ENCODE measurements at regions not wholly inside any gene's neighbourhood (a gene's known extent, or its start where the extent isn't known, plus 50 kb on each side); places are given as distances from the start of the nearest gene placed in this dataset.
"Not testable (repeated sequence)": the region's sequence is repeated elsewhere in the genome, so short reads cannot be mapped to it uniquely, and the experiment has no call there.

DNA sequence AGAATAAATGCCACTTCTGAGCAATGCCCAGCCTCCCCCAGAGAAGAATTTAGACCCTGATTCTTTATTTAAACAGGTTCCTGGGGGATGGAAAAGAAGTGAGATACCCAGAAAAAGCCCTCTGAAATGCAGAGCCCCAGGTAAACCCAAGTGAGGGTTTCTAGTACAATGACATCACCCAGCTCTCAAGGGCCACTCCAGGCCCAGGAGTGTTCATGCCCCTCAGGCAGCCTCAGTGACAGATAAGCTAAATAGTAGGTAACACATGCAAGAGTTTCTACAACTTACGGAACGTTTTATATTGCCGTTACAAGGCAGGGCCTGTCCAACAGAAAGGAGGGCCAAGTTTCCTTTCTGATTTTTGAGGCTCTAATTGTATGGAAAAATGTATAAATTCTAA is 683.7 kb upstream of the SALL1 start:
- no peak overlapping the region for H3K4me3 ChIP-seq
- no peaks in the 10 kb centered on the region for H3K9me3 ChIP-seq
- ATAC-seq (no peak), DNase-seq (no peak)
- intact Hi-C loops (cut with DNase I): no loop called here
- H3K4me1 ChIP-seq: no peaks in the 10 kb centered on the region
- no peaks in the 10 kb centered on the region for H3K36me3 ChIP-seq (replicated peaks in 1 of 2; ENCODE audit: insufficient read depth in 1 of 2, low read depth in 2 of 2)
- TF ChIP-seq, protein P1, sequence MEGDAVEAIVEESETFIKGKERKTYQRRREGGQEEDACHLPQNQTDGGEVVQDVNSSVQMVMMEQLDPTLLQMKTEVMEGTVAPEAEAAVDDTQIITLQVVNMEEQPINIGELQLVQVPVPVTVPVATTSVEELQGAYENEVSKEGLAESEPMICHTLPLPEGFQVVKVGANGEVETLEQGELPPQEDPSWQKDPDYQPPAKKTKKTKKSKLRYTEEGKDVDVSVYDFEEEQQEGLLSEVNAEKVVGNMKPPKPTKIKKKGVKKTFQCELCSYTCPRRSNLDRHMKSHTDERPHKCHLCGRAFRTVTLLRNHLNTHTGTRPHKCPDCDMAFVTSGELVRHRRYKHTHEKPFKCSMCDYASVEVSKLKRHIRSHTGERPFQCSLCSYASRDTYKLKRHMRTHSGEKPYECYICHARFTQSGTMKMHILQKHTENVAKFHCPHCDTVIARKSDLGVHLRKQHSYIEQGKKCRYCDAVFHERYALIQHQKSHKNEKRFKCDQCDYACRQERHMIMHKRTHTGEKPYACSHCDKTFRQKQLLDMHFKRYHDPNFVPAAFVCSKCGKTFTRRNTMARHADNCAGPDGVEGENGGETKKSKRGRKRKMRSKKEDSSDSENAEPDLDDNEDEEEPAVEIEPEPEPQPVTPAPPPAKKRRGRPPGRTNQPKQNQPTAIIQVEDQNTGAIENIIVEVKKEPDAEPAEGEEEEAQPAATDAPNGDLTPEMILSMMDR (IDR thresholded peaks at IDR 0.05): no peak
- no peak for TF ChIP-seq POLR2A (IDR thresholded peaks at IDR 0.05)
- WGBS, 2 donors: 78 to 80% methylated on average over 3 of the region's 3 CpGs
- no peaks in the 10 kb centered on the region for H3K27me3 ChIP-seq
- H3K27ac ChIP-seq: no peak overlapping the region

DNA sequence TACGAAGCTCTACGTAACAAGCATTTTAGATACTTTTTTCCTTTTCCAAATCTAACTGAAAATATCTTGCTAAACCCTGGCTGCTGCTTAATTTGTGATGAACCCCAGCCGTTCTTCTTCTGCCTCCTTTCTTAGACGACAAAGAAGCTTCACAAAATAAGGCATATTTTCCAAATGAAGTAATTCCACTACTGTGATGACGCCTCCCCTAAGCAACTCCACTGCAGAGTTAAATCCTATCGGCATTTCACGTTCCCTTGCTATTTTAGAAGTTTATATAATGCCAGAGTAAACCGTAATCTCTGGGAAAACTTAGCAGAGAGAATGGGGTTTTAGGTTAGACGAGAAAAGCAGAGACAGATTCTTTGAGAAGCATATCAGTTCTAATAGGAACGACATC is 683.1 kb upstream of the SALL1 start:
- Histone ChIP-seq H3K27me3 (no peaks in the 10 kb centered on the region), H3K4me1 (no peaks in the 10 kb centered on the region), H3K9me3 (no peaks in the 10 kb centered on the region), H3K27ac (no peak overlapping the region), H3K4me3 (no peak overlapping the region), H3K36me3 (replicated peaks in 1 of 2; ENCODE audit: insufficient read depth in 1 of 2, low read depth in 2 of 2) (no peaks in the 10 kb centered on the region)
- ATAC-seq (no peak), DNase-seq (no peak)
- WGBS, 2 donors: 76 to 78% methylated on average over 10 of the region's 10 CpGs
- intact Hi-C loops (cut with DNase I): no loop called here
- TF ChIP-seq POLR2A (IDR thresholded peaks at IDR 0.05): no peak
- TF ChIP-seq, protein P1 (IDR thresholded peaks at IDR 0.05): no peak

DNA sequence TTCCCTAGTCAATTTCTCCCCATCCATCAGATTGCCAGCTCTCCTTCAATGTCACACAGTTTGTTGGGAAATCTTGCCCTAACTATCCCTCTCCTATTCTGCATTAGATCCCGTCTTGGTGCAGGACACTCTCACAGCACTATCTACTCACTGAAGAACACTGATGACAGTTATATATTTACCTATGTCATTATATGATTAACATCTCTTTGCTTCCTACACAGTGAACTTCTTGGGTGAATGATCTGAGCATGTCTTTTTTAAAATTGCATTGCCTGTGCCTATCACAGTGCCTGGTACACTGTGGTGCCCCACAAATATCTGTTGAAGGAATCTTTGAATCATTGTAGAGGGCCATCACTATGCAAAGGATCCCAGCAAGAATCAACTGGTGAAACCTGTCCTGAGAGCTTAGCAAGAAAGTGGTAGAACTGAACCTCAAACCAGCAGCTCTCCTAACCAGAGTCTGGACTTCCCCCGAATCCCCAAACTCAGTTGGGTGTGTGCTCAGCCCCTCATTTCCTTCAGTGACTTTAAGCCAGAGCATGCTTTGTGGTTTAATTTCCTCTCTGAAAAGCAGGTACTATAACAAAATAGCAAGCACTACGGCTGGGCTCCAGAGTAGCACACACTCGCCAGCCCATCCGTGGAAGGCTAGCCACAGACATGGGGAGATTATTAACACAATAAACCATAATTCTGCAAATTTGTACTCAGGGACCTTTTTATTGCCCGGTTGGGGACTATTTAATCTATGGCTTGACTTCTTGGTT is 680.7 kb upstream of the SALL1 start:
- ATAC-seq (no peak), DNase-seq (no peak)
- Histone ChIP-seq H3K9me3 (no peaks in the 10 kb centered on the region), H3K4me3 (no peak overlapping the region), H3K4me1 (no peaks in the 10 kb centered on the region), H3K27ac (no peak overlapping the region), H3K27me3 (no peaks in the 10 kb centered on the region), H3K36me3 (replicated peaks in 1 of 2; ENCODE audit: insufficient read depth in 1 of 2, low read depth in 2 of 2) (no peaks in the 10 kb centered on the region)
- WGBS, 2 donors: 47 to 50% methylated on average over 6 of the region's 6 CpGs
- intact Hi-C loops (cut with DNase I): no loop called here
- TF ChIP-seq POLR2A (IDR thresholded peaks at IDR 0.05): no peak
- TF ChIP-seq, protein P1 (IDR thresholded peaks at IDR 0.05): no peak

DNA sequence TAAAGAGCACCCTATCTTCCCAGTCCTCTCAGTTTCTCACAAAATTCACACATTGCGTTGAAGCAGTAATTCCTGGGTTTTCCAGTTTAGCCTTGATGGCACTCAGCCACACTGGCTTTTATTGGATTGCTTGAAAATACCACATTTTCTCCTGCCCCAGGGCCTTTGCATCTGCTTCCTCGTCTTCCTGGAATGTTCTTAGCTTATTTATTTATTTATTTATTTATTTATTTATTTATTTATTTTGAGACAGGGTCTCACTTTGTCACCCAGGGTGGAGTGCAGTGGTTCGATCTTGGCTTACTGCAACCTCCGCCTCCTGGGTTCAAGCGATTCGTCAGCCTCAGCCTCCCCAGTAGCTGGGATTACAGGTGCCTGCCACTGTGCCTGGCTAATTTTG is 680.0 kb upstream of the SALL1 start:
- H3K9me3 ChIP-seq; H3K4me3 ChIP-seq; DNase-seq; intact Hi-C loops (cut with DNase I); ATAC-seq; H3K27me3 ChIP-seq; H3K36me3 ChIP-seq (replicated peaks in 1 of 2; ENCODE audit: insufficient read depth in 1 of 2, low read depth in 2 of 2); H3K4me1 ChIP-seq; H3K27ac ChIP-seq: not testable (repeated sequence)
- 87 to 88% methylated on average over 6 of the region's 6 CpGs for WGBS, 2 donors

DNA sequence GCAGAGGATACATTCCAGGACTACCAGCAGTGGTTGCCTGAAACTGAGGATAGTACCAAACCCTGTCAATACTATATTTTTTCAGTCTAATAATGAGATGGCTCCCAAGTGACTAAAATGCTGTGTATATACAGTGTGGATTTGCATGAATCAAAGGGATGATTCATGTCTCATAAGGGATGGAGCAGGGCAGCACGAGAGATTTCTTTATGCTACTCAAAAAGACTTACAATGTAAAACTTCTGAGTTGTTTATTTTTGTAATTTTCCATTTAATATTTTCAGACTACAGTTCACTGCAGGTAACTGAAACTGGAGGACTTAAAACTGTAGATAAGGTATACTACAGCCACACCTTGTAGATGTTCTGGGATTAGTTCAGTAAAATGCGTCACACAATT is 674.7 kb upstream of the SALL1 start:
- 86 to 87% methylated on average over 2 of the region's 2 CpGs for WGBS, 2 donors
- no peak overlapping the region for H3K4me3 ChIP-seq
- intact Hi-C loops (cut with DNase I): no loop called here
- TF ChIP-seq POLR2A (IDR thresholded peaks at IDR 0.05): no peak
- TF ChIP-seq, protein P1 (IDR thresholded peaks at IDR 0.05): no peak
- H3K9me3 ChIP-seq: no peaks in the 10 kb centered on the region
- no peaks in the 10 kb centered on the region for H3K27me3 ChIP-seq
- no peaks in the 10 kb centered on the region for H3K4me1 ChIP-seq
- H3K36me3 ChIP-seq (replicated peaks in 1 of 2; ENCODE audit: insufficient read depth in 1 of 2, low read depth in 2 of 2): no peaks in the 10 kb centered on the region
- no peak overlapping the region for H3K27ac ChIP-seq
- ATAC-seq (no peak), DNase-seq (no peak)
